Activated T-helper 1 cell treated with anti-CD3 and anti-CD28 coated beads, Interleukin-12 subunit alpha, Interleukin-12 subunit beta, Interleukin-2, Interleukin-4 antibody, amounts not matched to agents 30 ng/mL and 10 ng/mL and 1 ng/mL, durations not matched to agents 14 hours and 24 hours and 36 hours (primary cell): ENCODE measurements at regions not wholly inside any gene's neighbourhood (a gene's known extent, or its start where the extent isn't known, plus 50 kb on each side); places are given as distances from the start of the nearest gene placed in this dataset.

ENCODE experiments used
- DNase-seq: peaks from one replicate; pipeline ENCODE4 v3.0.0; 2021; ENCODE audit warnings: low spot score
- H3K27ac Mint-ChIP-seq: one replicate; pipeline ENCODE4 v1.8.0; 2021; ENCODE audit warnings: mild to moderate bottlenecking, mixed read lengths
- H3K27me3 Mint-ChIP-seq: one replicate; pipeline ENCODE4 v1.8.0; 2022; ENCODE audit warnings: mild to moderate bottlenecking, moderate library complexity, mixed read lengths; ENCODE audit not compliant: insufficient read depth
- H3K36me3 Mint-ChIP-seq: one replicate; pipeline ENCODE4 v1.8.0; 2021; ENCODE audit warnings: low read depth, mixed read lengths
- H3K4me1 Mint-ChIP-seq: one replicate; pipeline ENCODE4 v1.8.0; 2021; ENCODE audit warnings: low read depth, mixed read lengths
- H3K4me3 Mint-ChIP-seq: one replicate; pipeline ENCODE4 v1.8.0; 2021; ENCODE audit warnings: mild to moderate bottlenecking, moderate library complexity, mixed read lengths
- H3K9me3 Mint-ChIP-seq: one replicate; pipeline ENCODE4 v1.8.0; 2021; ENCODE audit warnings: mixed read lengths
- intact Hi-C: fragments of 100-400 bp; cut with micrococcal nuclease; formaldehyde crosslinking; loops from one replicate; pipeline ENCODE4 v1.15.1; 2024

DNA sequence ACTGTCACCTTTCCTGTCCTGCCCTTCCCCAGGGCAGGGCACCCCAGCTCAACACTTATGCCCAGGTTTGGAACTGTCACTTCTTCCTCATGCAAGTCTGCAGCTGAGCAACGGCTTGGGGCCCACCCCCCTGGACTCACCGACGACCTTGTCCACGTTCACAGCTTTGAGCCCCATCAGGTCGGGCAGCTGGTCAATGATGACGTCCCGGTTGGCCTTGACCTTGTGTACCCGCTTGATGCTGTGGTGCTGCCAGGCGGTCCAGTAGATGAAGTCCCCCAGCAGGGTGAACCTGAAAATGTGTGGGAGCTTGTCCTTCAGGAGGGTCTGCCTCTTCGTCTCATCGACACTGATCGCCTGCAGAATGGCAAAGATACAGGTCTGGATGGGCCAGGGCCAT is 135.0 kb downstream of the CRYBB2 start:
- no peak overlapping the region for H3K4me3 Mint-ChIP-seq
- no peak for DNase-seq
- no peak overlapping the region for H3K27ac Mint-ChIP-seq
- no peaks in the 10 kb centered on the region for H3K27me3 Mint-ChIP-seq
- no peaks in the 10 kb centered on the region for H3K9me3 Mint-ChIP-seq
- H3K36me3 Mint-ChIP-seq = peaks cover 10% of the 10 kb centered on the region
- intact Hi-C loops = no loop called here
- H3K4me1 Mint-ChIP-seq = no peaks in the 10 kb centered on the region

DNA sequence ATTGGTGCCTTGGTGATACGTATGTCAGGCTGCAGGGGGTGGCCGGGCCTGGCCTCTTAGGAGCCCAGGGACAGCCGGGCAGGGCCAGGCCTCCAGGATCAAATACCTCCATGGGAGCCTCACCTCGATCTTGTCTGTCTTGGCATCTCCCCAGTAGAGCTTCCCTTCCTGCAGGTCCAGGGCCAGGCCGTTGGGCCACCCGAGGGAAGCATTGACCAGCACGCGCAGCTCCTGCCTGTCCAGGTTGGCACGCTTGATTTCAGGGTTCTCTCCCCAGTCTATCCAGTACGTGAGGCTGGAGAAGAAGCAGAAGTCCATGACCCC is 137.7 kb downstream of the CRYBB2 start:
- Mint-ChIP-seq H3K9me3 (no peaks in the 10 kb centered on the region), H3K4me3 (no peak overlapping the region), H3K4me1 (peaks cover under 1% of the 10 kb centered on the region), H3K36me3 (peaks cover 5% of the 10 kb centered on the region), H3K27me3 (no peaks in the 10 kb centered on the region), H3K27ac (no peak overlapping the region)
- DNase-seq = no peak
- intact Hi-C loops = no loop called here

DNA sequence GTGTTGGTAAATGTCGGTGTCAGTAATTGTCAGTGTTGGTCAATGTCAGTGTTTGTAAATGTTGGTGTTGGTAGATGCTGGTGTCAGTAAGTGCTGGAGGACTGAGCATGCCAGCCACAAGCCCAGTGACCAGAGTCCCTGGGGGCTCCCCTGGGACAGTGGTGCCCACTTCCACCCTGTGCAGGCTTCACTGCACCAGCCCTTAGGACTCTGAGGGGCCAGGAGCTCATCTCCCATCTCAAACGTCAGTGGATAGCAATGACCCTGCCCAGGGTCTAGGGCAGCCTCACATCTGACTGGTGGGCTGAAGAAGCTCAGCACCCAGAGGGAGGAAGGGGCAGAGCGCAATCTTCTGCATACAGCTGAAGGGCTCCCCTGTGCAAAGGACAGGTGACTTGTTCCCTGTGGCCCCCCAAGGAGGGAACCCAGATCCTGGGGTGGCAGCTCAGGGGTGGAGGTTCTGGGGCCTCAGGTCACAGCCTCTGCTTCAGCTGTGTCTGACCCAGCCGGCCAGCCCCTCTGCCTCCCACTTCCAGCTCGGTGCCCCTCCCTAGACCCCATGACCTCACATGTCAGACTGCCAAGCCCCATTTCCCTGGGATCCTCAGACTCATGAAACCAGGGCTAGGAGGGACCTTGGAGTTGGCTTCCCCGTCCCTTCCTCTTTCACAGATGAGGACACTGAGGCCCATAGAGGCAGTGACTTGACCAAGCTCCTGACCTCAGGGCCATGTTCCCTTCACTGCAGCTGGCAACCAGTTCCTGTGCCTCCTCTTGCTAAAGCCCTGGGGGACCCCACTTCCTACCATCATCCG is 138.4 kb downstream of the CRYBB2 start:
- Mint-ChIP-seq H3K4me1 (peaks cover 5% of the 10 kb centered on the region), H3K36me3 (peaks cover 5% of the 10 kb centered on the region)
- intact Hi-C loops = no loop called here

DNA sequence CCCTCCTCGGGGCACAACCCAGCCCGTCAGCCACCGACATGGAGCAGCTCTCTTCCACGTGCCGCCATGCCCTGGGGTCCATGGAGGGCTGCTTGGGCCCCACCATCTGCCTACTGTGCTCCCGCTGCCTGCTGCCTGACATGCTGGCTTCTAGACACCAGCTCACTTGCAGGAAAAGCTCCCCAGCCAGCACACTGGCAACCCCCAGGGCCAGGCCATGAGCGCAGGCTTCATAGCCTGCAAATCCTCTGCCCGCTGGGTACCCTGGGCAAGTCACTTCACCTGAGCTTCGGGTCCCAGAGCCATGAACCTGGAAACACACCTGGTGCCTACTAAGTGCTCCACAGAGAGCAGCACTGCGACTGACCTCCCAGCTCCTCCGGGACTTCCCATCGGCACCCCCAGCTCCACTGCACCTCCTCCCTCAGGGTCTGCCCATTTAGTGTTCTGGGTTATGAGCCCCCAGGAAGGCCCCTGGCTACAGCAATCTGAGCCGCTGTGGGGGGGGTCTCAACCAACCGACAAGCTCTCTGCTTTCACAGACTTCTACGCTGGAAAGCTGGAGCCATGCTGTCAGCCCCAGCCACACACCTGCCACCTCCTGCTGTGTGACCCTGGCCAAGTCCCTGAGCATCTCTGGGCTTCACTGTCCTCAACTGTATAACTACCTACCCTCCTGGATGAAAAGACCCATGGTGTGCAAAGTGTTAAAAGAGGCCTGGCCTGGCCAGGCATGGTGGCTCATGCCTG is 139.2 kb downstream of the CRYBB2 start:
- Mint-ChIP-seq H3K4me3 (no peak overlapping the region), H3K27me3 (no peaks in the 10 kb centered on the region), H3K4me1 (peaks cover 5% of the 10 kb centered on the region), H3K36me3 (peaks cover 4% of the 10 kb centered on the region), H3K9me3 (no peaks in the 10 kb centered on the region), H3K27ac (no peak overlapping the region)
- no peak for DNase-seq
- intact Hi-C loops = no loop called here

More for the DNA sequence above, 138.4 kb downstream of the CRYBB2 start:
- no peak for DNase-seq
- H3K27ac Mint-ChIP-seq = no peak overlapping the region
- H3K27me3 Mint-ChIP-seq = no peaks in the 10 kb centered on the region
- H3K9me3 Mint-ChIP-seq = no peaks in the 10 kb centered on the region
- H3K4me3 Mint-ChIP-seq = no peak overlapping the region

DNA sequence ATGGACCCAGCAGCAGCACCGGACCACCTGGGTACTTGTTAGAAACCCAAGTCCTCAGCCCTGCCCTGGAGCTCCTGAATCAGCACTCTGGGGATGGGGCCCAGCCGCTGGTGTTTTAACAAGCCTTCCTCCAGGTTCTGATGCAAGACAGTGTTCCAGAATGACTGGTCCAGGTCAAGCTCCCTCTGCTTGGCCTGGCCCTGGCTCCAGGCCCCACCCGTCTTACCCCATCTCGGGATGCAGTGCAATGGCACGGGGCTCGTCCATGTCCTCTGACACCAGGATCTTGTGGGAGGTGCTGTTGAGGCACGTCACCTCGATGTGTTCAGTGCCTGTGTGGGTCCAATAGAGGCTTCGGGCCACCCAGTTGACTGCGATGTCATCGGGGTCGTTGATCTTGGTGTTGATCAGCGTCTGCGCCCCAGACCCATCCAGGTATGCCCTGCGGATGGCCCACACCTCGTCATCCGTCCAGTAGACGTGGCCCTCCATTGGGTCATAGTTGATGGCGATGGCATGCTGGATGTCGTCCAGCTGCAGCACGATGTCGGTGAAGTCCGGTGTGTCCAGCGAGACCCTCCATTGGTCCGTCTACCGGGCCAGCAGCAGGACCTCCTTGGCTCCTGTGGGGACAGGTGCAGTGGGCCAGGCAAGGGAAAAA is 140.3 kb downstream of the CRYBB2 start:
- Mint-ChIP-seq H3K36me3 (peaks cover 2% of the 10 kb centered on the region), H3K9me3 (no peaks in the 10 kb centered on the region), H3K4me3 (no peak overlapping the region), H3K27ac (no peak overlapping the region), H3K4me1 (peaks cover 9% of the 10 kb centered on the region), H3K27me3 (no peaks in the 10 kb centered on the region)
- intact Hi-C loops = no loop called here
- DNase-seq = no peak

DNA sequence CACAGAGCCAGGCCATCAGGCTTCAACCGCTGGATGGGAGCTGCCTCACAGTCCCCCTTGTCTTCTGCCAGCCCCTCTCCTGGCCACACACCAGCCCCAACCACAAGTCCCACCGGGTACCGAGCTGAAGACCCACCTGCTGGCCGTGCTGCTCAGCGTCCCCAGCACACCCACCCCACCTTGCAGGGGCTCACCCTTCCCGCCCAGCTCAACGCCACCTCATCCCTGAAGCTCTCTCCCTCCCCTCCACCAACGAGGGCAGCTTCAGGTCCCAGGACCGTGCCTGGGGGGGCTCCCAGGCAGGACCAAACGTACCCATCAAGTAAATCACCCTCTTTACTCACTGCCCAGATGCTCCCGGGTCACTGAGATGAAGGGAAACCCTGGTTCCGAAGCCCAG is 141.0 kb downstream of the CRYBB2 start:
- peaks cover 2% of the 10 kb centered on the region for H3K36me3 Mint-ChIP-seq
- no peak overlapping the region for H3K4me3 Mint-ChIP-seq
- H3K4me1 Mint-ChIP-seq = peaks cover 9% of the 10 kb centered on the region
- intact Hi-C loops = no loop called here
- DNase-seq = no peak
- H3K27ac Mint-ChIP-seq = no peak overlapping the region
- H3K27me3 Mint-ChIP-seq = no peaks in the 10 kb centered on the region
- no peaks in the 10 kb centered on the region for H3K9me3 Mint-ChIP-seq

DNA sequence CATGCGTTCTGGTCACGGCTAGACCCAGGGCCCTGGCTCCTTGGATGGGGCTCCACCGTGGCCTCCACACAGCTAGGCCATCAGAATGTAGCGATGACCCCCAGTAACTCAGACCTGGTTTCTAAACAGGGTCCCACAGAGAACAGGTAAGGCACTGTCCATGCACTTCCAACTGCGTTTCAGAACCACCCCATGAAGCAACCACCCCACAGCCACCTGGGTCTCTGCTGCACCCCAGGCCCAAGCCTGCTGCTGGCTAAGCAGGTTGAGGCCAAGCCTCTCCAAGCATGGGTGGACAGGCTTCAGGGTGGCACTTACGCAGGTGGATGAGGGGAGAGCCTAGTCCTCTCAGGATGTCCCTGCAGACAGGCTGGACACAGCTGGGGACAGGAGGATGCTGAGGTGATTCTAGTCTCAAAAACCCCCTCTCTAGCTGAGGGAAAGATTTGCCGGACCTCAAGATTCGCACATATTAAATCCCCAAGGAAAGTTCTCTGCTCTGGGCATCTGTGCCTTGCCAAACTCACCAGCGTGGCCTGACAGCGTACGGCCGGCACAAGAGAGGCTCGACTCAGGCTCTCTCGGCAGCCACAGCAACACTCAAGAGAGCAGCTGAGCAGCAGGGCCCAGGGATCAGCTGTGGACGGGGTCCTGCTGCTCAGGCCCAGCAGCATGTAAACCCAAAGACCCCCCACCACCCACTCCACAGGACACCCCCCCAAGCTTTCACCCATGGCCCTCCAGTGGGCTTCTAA is 141.6 kb downstream of the CRYBB2 start:
- DNase-seq = no peak
- H3K27me3 Mint-ChIP-seq = no peaks in the 10 kb centered on the region
- intact Hi-C loops = no loop called here
- no peaks in the 10 kb centered on the region for H3K9me3 Mint-ChIP-seq
- H3K27ac Mint-ChIP-seq = no peak overlapping the region
- no peak overlapping the region for H3K4me3 Mint-ChIP-seq
- peaks cover 2% of the 10 kb centered on the region for H3K36me3 Mint-ChIP-seq
- H3K4me1 Mint-ChIP-seq = peaks cover 9% of the 10 kb centered on the region

DNA sequence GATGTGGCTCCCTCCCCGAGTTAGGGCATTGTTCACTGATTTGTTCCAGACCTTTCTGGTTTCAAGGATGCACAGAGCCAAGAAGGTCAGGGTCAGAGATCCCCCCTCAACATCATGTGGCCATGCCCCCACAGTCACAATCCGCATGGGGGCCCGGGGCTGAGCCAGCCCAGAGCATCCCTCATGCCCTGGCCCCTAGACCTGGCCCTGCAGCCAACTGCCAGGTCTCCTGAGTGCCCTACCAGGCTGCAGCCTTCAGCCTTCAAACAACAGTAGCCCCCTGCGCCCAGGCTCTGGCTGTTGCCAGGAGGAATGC is 142.4 kb downstream of the CRYBB2 start:
- no peak for DNase-seq
- Mint-ChIP-seq H3K27ac (no peak overlapping the region), H3K27me3 (no peaks in the 10 kb centered on the region), H3K4me1 (peaks cover 9% of the 10 kb centered on the region), H3K4me3 (no peak overlapping the region), H3K9me3 (no peaks in the 10 kb centered on the region), H3K36me3 (peaks cover 2% of the 10 kb centered on the region)
- intact Hi-C loops = loop anchor here (1.0 to 2.0 kb wide), 2 partner anchors 43 to 86 kb away; no protein-coding TSS in a partner anchor

DNA sequence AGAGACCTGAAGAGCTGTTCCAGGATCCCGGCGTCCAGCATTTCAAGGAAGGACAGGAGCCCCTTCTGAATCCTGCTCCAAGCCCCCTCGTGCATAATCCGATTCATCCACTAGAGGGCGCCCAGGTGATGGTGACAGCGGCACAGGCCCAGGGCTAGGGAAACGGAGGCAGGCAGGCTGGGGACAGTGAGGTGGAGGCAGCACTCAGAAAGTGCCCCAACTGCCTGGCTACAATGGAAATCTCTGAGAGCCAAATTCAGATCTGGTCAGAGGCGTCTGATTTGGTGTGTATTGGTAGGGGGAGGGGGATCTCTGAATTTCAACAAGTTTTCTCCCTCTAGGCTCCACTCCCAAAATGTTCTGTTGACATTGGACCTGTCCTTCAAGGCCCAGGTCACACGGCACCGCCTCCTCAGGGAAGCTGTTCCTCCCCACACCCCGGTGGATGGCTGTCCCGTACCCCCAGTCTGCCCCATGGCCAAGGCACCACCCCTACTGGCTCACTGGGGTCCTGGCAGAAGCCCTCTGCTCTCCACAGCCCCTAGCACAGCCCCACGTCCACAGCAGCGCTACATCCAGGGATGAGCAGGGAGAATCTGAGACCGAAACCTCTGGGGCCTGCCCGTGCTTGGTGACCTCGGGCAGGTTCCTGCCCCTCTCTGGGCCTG is 142.9 kb downstream of the CRYBB2 start:
- Mint-ChIP-seq H3K4me3 (no peak overlapping the region), H3K27me3 (no peaks in the 10 kb centered on the region), H3K27ac (no peak overlapping the region), H3K9me3 (no peaks in the 10 kb centered on the region), H3K36me3 (peaks cover 2% of the 10 kb centered on the region), H3K4me1 (peaks cover 9% of the 10 kb centered on the region)
- intact Hi-C loops = loop anchor here (1.0 to 2.0 kb wide), 2 partner anchors 42 to 86 kb away; no protein-coding TSS in a partner anchor
- peak; percentile 57 for DNase-seq

DNA sequence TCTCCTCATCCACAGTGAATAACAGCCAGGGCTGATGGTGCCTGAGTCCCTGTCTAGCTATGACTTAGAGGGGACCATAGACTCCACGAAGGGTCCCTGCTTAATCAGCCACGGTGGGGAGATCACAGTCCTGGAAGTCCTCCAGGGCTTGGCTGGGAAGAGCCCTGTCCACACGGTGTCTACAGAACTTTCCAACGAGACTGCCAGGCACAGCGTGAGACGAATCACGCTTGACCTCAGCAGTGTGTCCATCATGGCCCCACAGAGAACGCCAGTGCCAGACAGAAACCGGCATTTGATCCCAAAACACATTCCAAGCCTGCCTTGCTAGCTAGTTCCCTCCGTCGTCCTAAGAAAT is 143.4 kb downstream of the CRYBB2 start:
- Mint-ChIP-seq H3K27ac (no peak overlapping the region), H3K4me1 (peaks cover 9% of the 10 kb centered on the region), H3K27me3 (no peaks in the 10 kb centered on the region), H3K36me3 (peaks cover 2% of the 10 kb centered on the region), H3K9me3 (no peaks in the 10 kb centered on the region), H3K4me3 (no peak overlapping the region)
- intact Hi-C loops = loop anchor here (1.0 to 2.0 kb wide), 2 partner anchors 42 to 85 kb away; no protein-coding TSS in a partner anchor
- no peak for DNase-seq

DNA sequence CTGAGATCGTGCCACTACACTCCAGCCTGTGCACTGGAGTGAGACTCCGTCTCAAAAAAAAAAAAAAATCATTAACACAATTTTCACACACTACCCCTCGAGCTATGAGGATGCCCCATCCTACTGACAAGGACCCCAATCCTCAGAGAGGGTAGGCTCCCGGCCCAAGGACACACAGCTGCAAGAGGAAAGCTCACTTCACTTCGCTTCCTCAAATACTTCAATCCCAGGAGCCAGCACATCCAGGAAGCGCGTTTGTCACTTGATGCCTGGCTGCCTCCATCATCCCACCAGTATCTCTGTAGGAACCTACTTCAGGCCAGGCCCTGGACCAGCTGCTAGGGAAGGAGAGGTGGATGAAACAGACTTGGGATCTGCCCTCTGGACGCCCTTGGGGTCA is 144.0 kb downstream of the CRYBB2 start:
- Mint-ChIP-seq H3K36me3 (peaks cover 2% of the 10 kb centered on the region), H3K4me3 (no peak overlapping the region), H3K9me3 (no peaks in the 10 kb centered on the region), H3K4me1 (peaks cover 9% of the 10 kb centered on the region), H3K27me3 (no peaks in the 10 kb centered on the region), H3K27ac (no peak overlapping the region)
- DNase-seq = no peak
- intact Hi-C loops = loop anchor here (2.0 kb wide), 1 partner anchor 41 kb away; no protein-coding TSS in a partner anchor

DNA sequence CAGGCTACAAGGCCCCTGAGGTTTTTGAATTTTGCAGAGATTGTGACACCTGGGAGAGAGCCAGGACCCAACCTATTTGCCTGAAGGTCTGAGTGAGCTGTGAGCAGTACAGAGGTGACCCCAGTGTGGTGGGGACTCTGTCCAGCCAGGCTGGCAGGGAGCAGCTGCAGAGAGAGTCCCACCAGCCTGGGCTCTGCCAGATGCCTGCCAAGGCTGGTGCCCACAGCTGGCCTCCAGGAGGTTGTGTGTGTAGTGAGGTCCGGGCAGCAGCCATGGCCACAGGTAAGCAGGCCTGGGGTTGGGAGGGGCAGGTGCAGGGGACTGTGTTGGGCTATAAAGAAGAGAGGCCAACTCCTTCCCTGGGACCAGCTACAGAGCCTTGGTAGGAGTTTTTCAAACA is 144.8 kb downstream of the CRYBB2 start:
- H3K27me3 Mint-ChIP-seq = no peaks in the 10 kb centered on the region
- peak overlapping the region; percentile 29 for H3K27ac Mint-ChIP-seq
- peaks cover 2% of the 10 kb centered on the region for H3K36me3 Mint-ChIP-seq
- no peak overlapping the region for H3K4me3 Mint-ChIP-seq
- intact Hi-C loops = no loop called here
- peaks cover 9% of the 10 kb centered on the region for H3K4me1 Mint-ChIP-seq
- H3K9me3 Mint-ChIP-seq = no peaks in the 10 kb centered on the region
- no peak for DNase-seq
